OCI-LY3 (cell line): ENCODE measurements at regions not wholly inside any gene's neighbourhood (a gene's known extent, or its start where the extent isn't known, plus 50 kb on each side); places are given as distances from the start of the nearest gene placed in this dataset.

Source experiments
- H2AFZ ChIP-seq: fragments of 200-600, 300-600 bp; shearing (Covaris generic); 2 replicates; pipeline ENCODE4 v1.6.0; 2014; ENCODE audit warnings: antibody characterized with exemption, low read depth, low read length
- H3K27ac ChIP-seq: fragments of 200-600, 300-600 bp; sonication (generic); 2 replicates; pipeline ENCODE4 v1.5.1; 2014; ENCODE audit warnings: mild to moderate bottlenecking, low read length, moderate library complexity, mixed read lengths
- H3K27me3 ChIP-seq: fragments of 200-600, 300-600 bp; sonication (generic); 2 replicates; pipeline ENCODE4 v1.6.1; 2014; ENCODE audit warnings: low read depth, low read length, mixed read lengths
- H3K36me3 ChIP-seq: fragments of 200-600, 300-600 bp; sonication (generic); replicated peaks from 2 replicates; pipeline ENCODE3; 2014; ENCODE audit warnings: low read depth, low read length, mixed read lengths
- H3K4me1 ChIP-seq: fragments of 300-600, 200-600 bp; sonication (generic); 2 replicates; pipeline ENCODE4 v1.6.1; 2014; ENCODE audit warnings: low read length, mixed read lengths
- H3K4me2 ChIP-seq: fragments of 200-600, 300-600 bp; sonication (generic); 2 replicates; pipeline ENCODE4 v1.6.1; 2014; ENCODE audit warnings: low read length, mixed read lengths
- H3K4me3 ChIP-seq: fragments of 300-600, 200-600 bp; sonication (generic); 2 replicates; pipeline ENCODE4 v1.5.1; 2014; ENCODE audit warnings: antibody characterized with exemption, mild to moderate bottlenecking, low read length, moderate library complexity
- H3K79me2 ChIP-seq: fragments of 300-600, 200-600 bp; shearing (Covaris generic); 2 replicates; pipeline ENCODE4 v1.6.1; 2014; ENCODE audit warnings: mild to moderate bottlenecking, low read length, mixed read lengths
- H3K9ac ChIP-seq: fragments of 300-600, 200-600 bp; shearing (Covaris generic); 2 replicates; pipeline ENCODE4 v1.6.0; 2014; ENCODE audit warnings: mild to moderate bottlenecking, low read length, moderate library complexity
- H3K9me3 ChIP-seq: fragments of 200-600, 300-600 bp; shearing (Covaris generic); 2 replicates; pipeline ENCODE4 v1.6.1; 2014; ENCODE audit warnings: low read length, mixed read lengths; ENCODE audit not compliant: insufficient read depth
- H4K20me1 ChIP-seq: fragments of 200-600, 300-600 bp; sonication (generic); 2 replicates; pipeline ENCODE4 v1.6.1; 2016; ENCODE audit warnings: low read length, mixed read lengths; ENCODE audit not compliant: insufficient read depth
- CTCF ChIP-seq: fragments of 200-600, 300-600 bp; sonication (generic); IDR thresholded peaks from 2 replicates; pipeline ENCODE4 v1.5.1; 2014; ENCODE audit warnings: antibody characterized with exemption, low read length, low read depth
- EZH2phosphoT487 ChIP-seq: fragments of 200-600 bp; shearing (Covaris generic); IDR thresholded peaks from 2 replicates; pipeline ENCODE4 v1.6.1; 2018; ENCODE audit warnings: antibody characterized with exemption, mixed run types, low read depth

DNA sequence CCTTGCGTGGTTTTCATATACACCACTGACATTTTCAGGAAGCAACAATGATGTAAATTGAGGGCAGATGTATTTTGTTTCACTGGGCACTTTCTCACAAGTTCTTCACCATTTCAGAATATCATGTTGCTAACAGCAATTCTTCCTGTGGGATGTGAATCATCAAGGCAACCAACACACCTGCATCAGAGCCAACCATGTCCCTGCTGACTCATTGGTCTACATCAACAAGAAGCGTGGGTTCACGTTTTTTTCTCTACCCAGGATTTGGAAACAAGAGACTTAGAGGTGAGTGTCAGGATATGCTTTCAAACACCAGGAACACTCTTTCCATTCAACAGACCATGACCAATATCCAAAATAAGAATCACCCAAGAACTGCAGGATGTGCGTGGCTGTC lies 203.9 kb downstream of the TEX36 start:
- H3K27me3 ChIP-seq: no peaks in the 10 kb centered on the region
- no peak overlapping the region for H3K9ac ChIP-seq
- no peaks in the 10 kb centered on the region for H3K36me3 ChIP-seq
- H4K20me1 ChIP-seq: no peaks in the 10 kb centered on the region
- H2AFZ ChIP-seq: no peak overlapping the region
- H3K79me2 ChIP-seq: no peaks in the 10 kb centered on the region
- H3K4me2 ChIP-seq: no peak overlapping the region
- no peak for TF ChIP-seq EZH2phosphoT487
- TF ChIP-seq CTCF: no peak
- H3K4me1 ChIP-seq: no peaks in the 10 kb centered on the region
- no peak overlapping the region for H3K27ac ChIP-seq
- no peak overlapping the region for H3K4me3 ChIP-seq
- no peaks in the 10 kb centered on the region for H3K9me3 ChIP-seq

DNA sequence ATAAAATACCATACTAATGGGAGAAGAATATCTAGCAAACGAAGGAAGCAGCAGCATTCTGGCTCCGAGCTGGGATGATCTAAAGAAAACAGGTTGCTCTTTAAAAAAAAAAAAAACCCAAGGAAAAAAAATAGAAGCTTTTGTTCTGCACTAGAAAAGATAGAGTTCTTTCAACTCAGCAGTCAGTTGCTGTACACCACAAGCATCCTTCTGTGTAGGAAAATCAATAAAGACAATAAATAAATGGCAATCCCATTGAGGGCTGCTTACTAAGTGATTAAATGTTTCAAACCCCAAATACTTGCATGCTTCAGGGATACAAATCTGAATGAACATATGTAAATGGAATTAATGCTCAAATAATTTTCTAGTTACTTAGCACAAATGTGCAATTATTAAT lies 207.1 kb downstream of the TEX36 start:
- TF ChIP-seq CTCF: no peak
- TF ChIP-seq EZH2phosphoT487: no peak

GRCh38 chr10:125473143-125473793 lies 209.7 kb downstream of the TEX36 start:
- Histone ChIP-seq H3K4me3 (no peak overlapping the region), H4K20me1 (no peaks in the 10 kb centered on the region), H3K27me3 (no peaks in the 10 kb centered on the region), H3K9ac (no peak overlapping the region), H3K79me2 (no peaks in the 10 kb centered on the region), H3K36me3 (no peaks in the 10 kb centered on the region), H3K27ac (no peak overlapping the region), H2AFZ (no peak overlapping the region), H3K4me1 (no peaks in the 10 kb centered on the region), H3K9me3 (no peaks in the 10 kb centered on the region), H3K4me2 (no peak overlapping the region)
- no peak for TF ChIP-seq EZH2phosphoT487
- TF ChIP-seq CTCF: no peak

More for the DNA sequence above, 207.1 kb downstream of the TEX36 start:
- no peaks in the 10 kb centered on the region for H3K27me3 ChIP-seq
- H3K9me3 ChIP-seq: no peaks in the 10 kb centered on the region
- no peak overlapping the region for H3K27ac ChIP-seq
- no peaks in the 10 kb centered on the region for H3K36me3 ChIP-seq
- H3K4me3 ChIP-seq: no peak overlapping the region
- H3K79me2 ChIP-seq: no peaks in the 10 kb centered on the region
- H3K4me1 ChIP-seq: no peaks in the 10 kb centered on the region
- no peak overlapping the region for H2AFZ ChIP-seq
- no peak overlapping the region for H3K4me2 ChIP-seq
- no peak overlapping the region for H3K9ac ChIP-seq
- H4K20me1 ChIP-seq: no peaks in the 10 kb centered on the region

GRCh38 chr10:125472010-125472607 lies 210.9 kb downstream of the TEX36 start:
- H3K36me3 ChIP-seq: no peaks in the 10 kb centered on the region
- no peaks in the 10 kb centered on the region for H3K27me3 ChIP-seq
- no peak overlapping the region for H3K9ac ChIP-seq
- no peak overlapping the region for H2AFZ ChIP-seq
- no peak overlapping the region for H3K4me2 ChIP-seq
- no peaks in the 10 kb centered on the region for H3K9me3 ChIP-seq
- H3K27ac ChIP-seq: no peak overlapping the region
- no peaks in the 10 kb centered on the region for H3K4me1 ChIP-seq
- no peaks in the 10 kb centered on the region for H4K20me1 ChIP-seq
- TF ChIP-seq EZH2phosphoT487 (no peak), CTCF (no peak)
- H3K4me3 ChIP-seq: no peak overlapping the region
- no peaks in the 10 kb centered on the region for H3K79me2 ChIP-seq
